Tibial nerve (tissue), 4 donors: ENCODE measurements at regions not wholly inside any gene's neighbourhood (a gene's known extent, or its start where the extent isn't known, plus 50 kb on each side); places are given as distances from the start of the nearest gene placed in this dataset.

ENCODE experiments used
- DNase-seq, 2 donors: peaks; one replicate each; pipeline ENCODE4 v3.0.0-alpha.2; 2019; ENCODE audit warnings: low spot score in 2 of 2
- H3K27ac ChIP-seq, 4 donors: fragments of 200-600 bp; sonication (generic) in 3 of 4; one replicate each; pipeline ENCODE4 v1.5.1; 2017 to 2019; ENCODE audit warnings: mild to moderate bottlenecking in 1 of 4
- H3K27me3 ChIP-seq, 2 donors: fragments of 200-600 bp; sonication (generic) in 1 of 2; one replicate each; pipeline versions ENCODE4 v1.5.1 to v1.6.0; 2017 to 2019
- H3K36me3 ChIP-seq, 3 donors: fragments of 200-600 bp; sonication (generic); one replicate each; pipeline ENCODE4 v1.5.1; 2018 to 2019
- H3K4me1 ChIP-seq, 4 donors: fragments of 200-600 bp; sonication (generic) in 3 of 4; one replicate each; pipeline ENCODE4 v1.5.1; 2017 to 2019
- H3K4me3 ChIP-seq, 4 donors: fragments of 200-600 bp; sonication (generic) in 3 of 4; one replicate each; pipeline ENCODE4 v1.5.1; 2017 to 2019; ENCODE audit warnings: mild to moderate bottlenecking in 1 of 4, moderate library complexity in 1 of 4
- H3K9me3 ChIP-seq, 4 donors: fragments of 200-600 bp; sonication (generic) in 3 of 4; one replicate each; pipeline ENCODE4 v1.5.1; 2017 to 2019
- EP300 ChIP-seq, 2 donors: sonication (generic); formaldehyde crosslinking; IDR thresholded peaks; one replicate each; pipeline ENCODE4 v1.6.1; 2017; ENCODE audit warnings: antibody characterized with exemption in 2 of 2, mild to moderate bottlenecking in 1 of 2
- POLR2A ChIP-seq, 2 donors: fragments of 450-650 bp; IDR thresholded peaks; one replicate each; pipeline ENCODE4 v1.6.1; 2017; ENCODE audit warnings: antibody characterized with exemption in 2 of 2, mild to moderate bottlenecking in 2 of 2, moderate library complexity in 2 of 2
- WGBS, 2 donors: methylation state at CpG; one replicate each; pipeline ENCODE4 v1.1.5; 2018; 5-methylcytosine and 5-hydroxymethylcytosine counted together
- TF ChIP-seq, protein P1 (sequence below), 5 experiments: fragments of 200-600 bp in 3 of 5; fragments of 450-650 bp in 2 of 5; sonication (generic) in 3 of 5; IDR thresholded peaks; one replicate each; pipeline ENCODE4 v1.5.1; 2016 to 2019; ENCODE audit warnings: antibody characterized with exemption in 5 of 5, mild to moderate bottlenecking in 3 of 5, moderate library complexity in 2 of 5

DNA sequence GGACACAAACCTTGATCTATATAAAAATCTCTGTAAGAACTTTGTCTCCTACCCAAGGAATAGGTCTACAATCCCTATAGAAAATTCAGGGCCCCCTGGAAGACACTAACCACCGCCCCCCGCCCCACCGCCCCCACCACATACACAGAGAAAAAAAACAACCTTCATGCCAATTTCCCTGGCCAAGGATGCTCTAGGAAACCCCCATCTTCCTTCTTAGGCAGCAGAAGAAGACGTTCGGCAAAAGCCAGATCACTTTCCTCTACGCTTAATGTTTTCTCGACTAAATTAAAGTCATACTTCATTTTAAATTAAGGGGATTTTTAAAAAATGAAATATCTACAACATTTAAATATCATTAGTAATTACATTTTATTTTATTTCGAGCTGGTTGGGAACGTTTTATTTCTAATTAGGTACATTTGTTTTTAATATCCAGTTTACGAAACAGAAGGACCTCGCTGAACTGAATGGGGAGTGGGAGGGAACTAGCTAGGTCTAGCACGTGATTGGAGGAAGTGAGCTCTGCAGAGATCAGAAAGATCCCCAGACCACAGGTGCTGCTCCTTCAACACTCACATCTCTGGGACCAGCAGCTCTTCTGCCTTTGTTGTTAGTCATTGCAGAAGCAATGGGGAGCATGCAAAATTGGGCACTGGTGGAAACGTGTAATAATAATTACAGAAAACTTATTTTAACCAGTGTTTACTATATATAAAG lies 472.3 kb downstream of the MN1 start:
- no peak for DNase-seq
- Histone ChIP-seq H3K27ac (no peak overlapping the region), H3K27me3 (peaks cover 0 to 11% of the 10 kb centered on the region in 2 donors), H3K36me3 (no peaks in the 10 kb centered on the region), H3K9me3 (peaks cover 0 to 9% (median 2%) of the 10 kb centered on the region in 4 donors), H3K4me3 (no peak overlapping the region), H3K4me1 (no peaks in the 10 kb centered on the region)
- WGBS, 2 donors: 17 to 27% methylated on average over 13 of the region's 13 CpGs
- TF ChIP-seq EP300 (IDR thresholded peaks at IDR 0.05) (no peak), POLR2A (IDR thresholded peaks at IDR 0.05) (no peak)
- TF ChIP-seq, protein P1, sequence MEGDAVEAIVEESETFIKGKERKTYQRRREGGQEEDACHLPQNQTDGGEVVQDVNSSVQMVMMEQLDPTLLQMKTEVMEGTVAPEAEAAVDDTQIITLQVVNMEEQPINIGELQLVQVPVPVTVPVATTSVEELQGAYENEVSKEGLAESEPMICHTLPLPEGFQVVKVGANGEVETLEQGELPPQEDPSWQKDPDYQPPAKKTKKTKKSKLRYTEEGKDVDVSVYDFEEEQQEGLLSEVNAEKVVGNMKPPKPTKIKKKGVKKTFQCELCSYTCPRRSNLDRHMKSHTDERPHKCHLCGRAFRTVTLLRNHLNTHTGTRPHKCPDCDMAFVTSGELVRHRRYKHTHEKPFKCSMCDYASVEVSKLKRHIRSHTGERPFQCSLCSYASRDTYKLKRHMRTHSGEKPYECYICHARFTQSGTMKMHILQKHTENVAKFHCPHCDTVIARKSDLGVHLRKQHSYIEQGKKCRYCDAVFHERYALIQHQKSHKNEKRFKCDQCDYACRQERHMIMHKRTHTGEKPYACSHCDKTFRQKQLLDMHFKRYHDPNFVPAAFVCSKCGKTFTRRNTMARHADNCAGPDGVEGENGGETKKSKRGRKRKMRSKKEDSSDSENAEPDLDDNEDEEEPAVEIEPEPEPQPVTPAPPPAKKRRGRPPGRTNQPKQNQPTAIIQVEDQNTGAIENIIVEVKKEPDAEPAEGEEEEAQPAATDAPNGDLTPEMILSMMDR (IDR thresholded peaks at IDR 0.05): no peak

DNA sequence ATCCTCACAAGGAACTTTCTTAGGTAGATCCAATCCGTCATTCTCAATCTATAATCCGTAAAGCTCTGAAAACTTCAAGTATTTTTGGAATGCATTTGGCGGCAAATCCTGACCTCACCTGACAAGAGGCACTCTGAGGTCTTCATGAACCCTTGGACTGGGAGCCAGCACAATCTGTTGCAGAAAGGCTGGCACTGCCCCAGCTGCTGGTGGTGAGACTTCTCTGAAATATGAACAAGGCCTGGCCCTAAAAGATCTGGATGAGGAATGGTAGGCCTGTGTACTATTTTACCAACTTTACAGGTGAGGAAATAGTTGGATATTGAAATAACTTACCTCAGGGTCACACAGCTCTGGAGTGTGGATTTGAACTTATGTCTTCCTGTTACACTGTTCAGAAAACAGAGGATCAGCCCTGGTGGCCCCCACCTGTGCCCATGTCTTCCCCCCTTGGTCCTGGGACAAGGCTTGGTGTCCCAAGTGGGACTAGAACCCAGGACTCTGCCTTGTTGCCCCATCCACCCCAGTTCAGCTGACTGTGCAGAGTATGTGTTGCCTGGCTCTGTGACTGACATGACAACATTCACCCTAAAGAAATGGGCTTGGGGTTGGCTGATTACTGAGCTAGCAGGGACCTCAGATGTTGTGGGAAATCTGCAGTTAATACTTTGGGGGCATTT lies 471.4 kb downstream of the MN1 start:
- Histone ChIP-seq H3K4me1 (no peaks in the 10 kb centered on the region), H3K27me3 (peaks cover 0 to 11% of the 10 kb centered on the region in 2 donors), H3K9me3 (peaks cover 0 to 9% (median 2%) of the 10 kb centered on the region in 4 donors), H3K36me3 (no peaks in the 10 kb centered on the region), H3K27ac (no peak overlapping the region), H3K4me3 (no peak overlapping the region)
- WGBS, 2 donors: 62 to 89% methylated on average over 3 of the region's 3 CpGs
- no peak for TF ChIP-seq EP300 (IDR thresholded peaks at IDR 0.05)
- no peak for TF ChIP-seq POLR2A (IDR thresholded peaks at IDR 0.05)
- TF ChIP-seq, protein P1 (IDR thresholded peaks at IDR 0.05): no peak
- DNase-seq: no peak

DNA sequence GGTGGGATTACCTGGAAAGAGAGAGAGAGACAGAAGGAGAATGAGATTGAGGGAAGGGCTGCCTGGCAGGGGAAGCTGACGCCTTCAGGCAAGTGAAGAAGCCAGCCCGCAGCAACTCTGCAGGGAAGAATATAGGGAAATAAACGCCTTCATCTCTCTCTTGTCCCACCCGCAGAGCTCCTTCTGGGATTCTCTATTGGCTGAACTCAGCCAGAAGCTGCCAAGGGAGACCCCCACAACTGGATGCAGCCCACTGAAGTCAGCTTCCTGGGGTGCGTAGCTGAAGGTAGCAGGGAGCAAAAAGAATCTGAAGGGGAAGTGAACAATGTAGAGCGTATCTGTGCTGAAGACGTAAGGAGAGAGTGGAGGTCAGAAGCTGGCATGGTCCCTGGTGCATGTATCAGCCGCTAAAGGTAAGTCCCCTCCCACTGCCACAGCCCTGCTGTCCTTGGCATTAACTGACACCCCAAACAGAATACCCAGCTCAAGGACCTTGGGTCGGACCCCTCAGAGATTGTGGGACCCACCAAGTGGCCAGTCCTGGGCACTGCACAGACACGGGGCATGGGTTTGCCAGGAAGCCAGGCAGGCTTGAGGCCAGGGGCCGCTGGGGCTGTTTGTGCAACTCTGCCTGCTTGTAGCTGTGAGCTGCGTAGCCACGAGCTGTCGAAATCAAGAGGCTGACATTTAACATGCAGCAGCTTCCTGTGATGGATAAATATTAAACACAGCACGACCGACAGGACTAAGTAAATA lies 469.9 kb downstream of the MN1 start:
- 32 to 36% methylated on average over 16 of the region's 16 CpGs for WGBS, 2 donors
- Histone ChIP-seq H3K27me3 (peaks cover 0 to 11% of the 10 kb centered on the region in 2 donors), H3K4me1 (no peaks in the 10 kb centered on the region), H3K4me3 (no peak overlapping the region), H3K27ac (no peak overlapping the region), H3K9me3 (peaks cover 0 to 9% (median 2%) of the 10 kb centered on the region in 4 donors), H3K36me3 (no peaks in the 10 kb centered on the region)
- TF ChIP-seq, protein P1 (IDR thresholded peaks at IDR 0.05): peak in 2 of 5 experiments; percentile 23 to 32
- no peak for TF ChIP-seq EP300 (IDR thresholded peaks at IDR 0.05)
- peak in 1 of 2 donors; percentile 4 for DNase-seq

DNA sequence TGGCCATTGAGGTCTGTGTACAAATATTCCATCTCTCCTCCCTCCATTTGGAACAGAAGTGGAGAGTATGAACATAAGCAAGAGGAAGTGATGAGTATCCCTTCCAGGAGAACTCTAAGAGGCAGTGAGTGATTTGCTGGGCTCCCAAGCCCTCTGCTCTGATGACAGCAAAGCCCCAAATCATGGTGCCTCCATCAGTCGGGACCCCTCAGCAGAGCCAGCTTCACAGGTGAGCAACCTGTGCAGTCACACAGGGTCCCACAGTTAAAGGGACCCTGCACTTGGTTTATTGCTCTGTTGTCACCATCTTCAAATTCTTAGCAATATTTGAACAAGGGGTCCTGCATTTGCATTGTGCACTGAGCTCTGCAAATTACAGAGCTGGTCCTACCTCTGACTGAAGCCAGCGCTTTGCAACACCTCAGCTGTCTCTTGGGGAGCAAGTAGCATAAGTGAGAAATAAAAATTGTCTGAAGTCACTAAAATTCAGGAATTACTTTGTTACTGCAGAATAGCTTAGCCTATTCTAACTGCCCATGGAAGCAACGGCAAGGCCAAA lies 466.4 kb downstream of the MN1 start:
- H3K9me3 ChIP-seq: peaks cover 0 to 9% (median 2%) of the 10 kb centered on the region in 4 donors
- WGBS, 2 donors: 59 to 86% methylated on average over 3 of the region's 3 CpGs
- H3K36me3 ChIP-seq: no peaks in the 10 kb centered on the region
- TF ChIP-seq POLR2A (IDR thresholded peaks at IDR 0.05) (no peak), EP300 (IDR thresholded peaks at IDR 0.05) (no peak)
- TF ChIP-seq, protein P1 (IDR thresholded peaks at IDR 0.05): no peak
- peaks cover 0 to 10% of the 10 kb centered on the region in 2 donors for H3K27me3 ChIP-seq
- H3K27ac ChIP-seq: no peak overlapping the region
- no peak overlapping the region for H3K4me3 ChIP-seq
- H3K4me1 ChIP-seq: no peaks in the 10 kb centered on the region
- DNase-seq: no peak
